Non-pigmented ciliary epithelial cell (primary cell): ENCODE measurements at regions not wholly inside any gene's neighbourhood (a gene's known extent, or its start where the extent isn't known, plus 50 kb on each side); places are given as distances from the start of the nearest gene placed in this dataset.

Experiments
- DNase-seq: peaks from one replicate; pipeline ENCODE4 v3.0.0-alpha.2; 2010; ENCODE audit warnings: low read depth

DNA sequence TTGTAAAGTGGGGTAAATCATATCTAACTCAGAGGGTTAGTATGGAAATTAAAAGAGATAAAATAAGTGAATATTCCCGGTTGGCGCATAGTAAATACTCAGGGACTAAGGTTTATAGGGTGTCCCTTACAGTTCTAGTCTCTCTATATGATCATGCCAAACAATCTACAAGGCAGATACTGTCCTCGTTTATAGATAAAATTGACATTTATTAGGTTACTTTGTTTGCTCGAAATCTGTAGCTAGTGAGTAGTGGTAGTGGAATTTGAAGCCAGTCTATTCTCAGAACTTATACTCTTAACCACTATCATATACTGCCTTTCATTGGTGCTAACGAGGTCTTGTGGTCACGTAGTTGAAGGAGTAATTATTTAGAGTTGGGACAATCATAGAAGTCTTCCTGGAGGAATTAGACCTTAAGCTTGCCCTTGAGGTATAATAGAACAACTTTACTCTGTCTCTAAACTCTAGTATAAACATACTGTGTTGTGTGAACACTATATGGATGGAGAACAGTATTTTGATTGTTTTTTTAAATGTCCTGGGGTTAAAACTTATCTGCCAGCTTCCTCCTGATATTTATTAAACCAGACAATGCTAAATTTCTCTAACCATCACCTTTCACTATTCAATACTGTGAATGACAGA is 324.0 kb downstream of the STIM2 start:
- DNase-seq = no peak

DNA sequence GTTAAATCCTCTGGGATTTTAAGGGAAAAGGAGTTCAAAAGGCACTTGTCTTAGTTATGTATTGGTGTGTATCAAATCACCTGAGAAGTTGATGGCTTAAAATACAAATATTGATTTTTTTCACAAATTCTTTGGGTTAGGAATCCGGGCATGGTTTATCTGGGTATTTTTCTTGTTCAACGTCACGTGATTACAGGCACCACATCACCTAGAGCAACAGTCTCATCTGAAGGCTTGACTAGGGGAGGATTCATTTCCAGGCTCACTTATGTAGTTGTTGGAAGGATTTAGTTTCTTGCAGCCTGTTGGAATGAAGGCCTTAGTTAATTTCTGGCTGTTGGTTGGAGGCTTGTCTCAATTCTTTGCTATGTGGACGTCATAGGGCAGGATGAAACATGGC is 326.1 kb downstream of the STIM2 start:
- DNase-seq = no peak

DNA sequence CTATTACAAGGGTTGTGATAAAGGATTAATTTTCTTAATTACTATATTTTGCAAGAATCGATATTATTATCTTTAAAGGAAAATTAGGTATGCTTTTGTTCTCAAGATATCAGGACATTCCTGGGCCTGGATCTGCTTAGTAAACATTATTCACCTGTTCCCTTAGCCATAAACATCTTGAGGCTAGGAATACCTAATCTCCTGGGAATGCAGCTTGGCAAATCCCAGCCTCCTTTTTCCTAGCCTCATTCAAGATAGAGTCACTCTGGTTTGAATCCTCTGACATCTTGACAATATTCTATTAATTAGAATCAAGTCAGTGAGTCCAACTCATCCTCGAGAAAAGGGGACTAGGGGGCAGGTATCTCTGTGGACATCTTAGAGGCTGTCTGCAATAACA is 327.1 kb downstream of the STIM2 start:
- DNase-seq = no peak

DNA sequence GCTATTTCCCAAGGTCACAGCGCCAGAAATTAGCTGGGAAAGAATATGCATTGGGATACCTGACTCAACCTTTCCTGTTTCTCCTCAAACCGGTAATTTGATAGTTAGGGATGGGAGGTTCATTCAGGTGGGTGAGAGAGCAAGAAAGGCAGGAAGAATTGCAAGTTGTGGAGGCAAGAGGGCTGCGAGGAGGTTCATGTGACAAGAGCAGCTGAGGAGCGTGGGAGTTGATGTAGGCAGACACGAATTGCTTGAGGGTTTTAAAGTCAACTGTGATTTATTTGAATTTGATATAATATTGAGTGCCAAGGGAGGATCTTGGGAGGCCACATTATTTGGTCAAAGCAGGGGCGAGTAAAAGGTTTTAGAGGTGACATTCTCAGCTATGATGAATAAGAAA is 329.0 kb downstream of the STIM2 start:
- no peak for DNase-seq

GRCh38 chr4:27191592-27191991 is 331.0 kb downstream of the STIM2 start:
- DNase-seq = no peak

- DNase-seq = no peak
These were observed 334.0 kb downstream of the STIM2 start for GRCh38 chr4:27194599-27195176.

- no peak for DNase-seq
These were observed 337.6 kb downstream of the STIM2 start for GRCh38 chr4:27198246-27198645.

- no peak for DNase-seq
These were observed 338.3 kb downstream of the STIM2 start for GRCh38 chr4:27198971-27199370.

DNA sequence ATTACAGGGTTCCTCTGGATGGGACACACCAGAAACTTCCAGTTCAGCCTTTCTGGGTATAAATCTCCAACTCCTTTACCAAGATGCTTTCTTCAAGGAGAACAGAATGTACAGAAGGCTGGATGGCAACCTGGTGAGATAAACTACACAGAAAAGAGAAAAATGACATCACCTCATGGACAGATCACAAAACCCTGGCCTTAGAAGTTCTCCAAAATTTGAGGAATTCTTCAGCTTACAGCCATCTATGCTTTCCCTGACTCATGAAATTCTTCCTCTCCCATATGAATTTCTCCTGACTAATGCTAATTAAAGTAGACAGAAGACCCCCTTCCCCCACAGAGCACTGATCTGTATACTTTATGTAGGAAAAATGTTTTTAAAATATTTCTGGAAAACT is 345.4 kb downstream of the STIM2 start:
- no peak for DNase-seq

DNA sequence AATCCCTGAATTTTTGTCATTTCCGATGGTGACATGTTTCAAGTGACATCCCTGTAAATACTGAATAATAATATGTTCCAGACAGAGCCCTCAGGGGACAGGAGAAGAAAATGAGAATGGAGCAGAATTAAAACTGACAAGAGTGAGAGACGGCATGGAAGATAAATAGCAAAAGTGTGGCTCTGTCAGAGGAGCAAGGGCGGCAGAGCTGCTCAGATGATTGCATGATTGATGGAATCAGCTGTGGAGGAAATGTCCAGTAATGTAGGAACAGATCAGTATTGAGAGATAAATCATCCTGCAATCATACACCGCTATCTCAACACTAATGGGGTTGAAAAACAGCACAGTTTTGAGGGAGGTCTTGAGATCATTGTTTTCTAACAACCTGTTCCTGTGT is 350.3 kb downstream of the STIM2 start:
- DNase-seq = no peak

DNA sequence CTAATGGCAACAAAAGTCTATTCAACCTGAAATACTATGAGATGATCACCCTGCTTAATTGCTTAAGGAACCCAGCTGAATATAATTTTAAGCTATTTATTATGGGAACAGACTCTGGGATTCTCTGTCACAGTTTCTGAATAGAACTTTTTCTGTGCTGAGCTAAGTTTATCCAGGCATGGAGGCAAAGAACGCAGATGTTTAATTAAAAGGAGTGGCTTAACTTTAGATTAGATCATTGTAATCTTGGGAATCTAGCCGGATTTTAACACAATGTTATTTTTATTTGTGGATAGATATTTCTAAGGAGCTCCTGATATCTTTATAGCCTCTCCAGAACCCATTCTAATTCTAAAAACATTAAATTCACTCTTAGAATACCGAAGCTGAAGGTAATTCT is 353.4 kb downstream of the STIM2 start:
- DNase-seq = no peak

- no peak for DNase-seq
These were observed 354.7 kb downstream of the STIM2 start for GRCh38 chr4:27215220-27215826.

DNA sequence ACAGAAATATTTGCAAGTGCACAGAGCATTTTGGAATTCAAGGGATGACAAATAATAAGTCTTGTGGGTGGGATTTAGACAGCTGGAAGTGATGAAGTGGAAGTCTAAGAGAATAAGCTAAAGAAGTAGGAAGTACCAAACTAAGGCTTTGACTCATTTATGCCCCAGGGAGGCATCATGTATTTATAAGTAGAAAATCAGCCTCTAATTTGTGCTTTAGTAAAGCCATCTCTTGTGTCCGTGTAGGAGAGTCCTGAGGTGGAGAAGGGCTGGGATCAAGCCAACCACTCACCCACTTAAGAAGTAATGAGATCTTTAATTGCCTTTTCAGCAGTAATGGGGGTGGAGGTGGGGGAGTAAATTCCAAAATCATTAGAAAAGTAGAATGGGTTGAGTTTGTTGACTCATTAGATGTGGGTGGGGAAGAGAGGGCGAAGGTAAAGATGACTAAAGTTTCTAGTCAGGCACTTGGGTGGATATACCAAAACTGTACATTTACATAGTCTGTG is 356.7 kb downstream of the STIM2 start:
- DNase-seq = no peak

DNA sequence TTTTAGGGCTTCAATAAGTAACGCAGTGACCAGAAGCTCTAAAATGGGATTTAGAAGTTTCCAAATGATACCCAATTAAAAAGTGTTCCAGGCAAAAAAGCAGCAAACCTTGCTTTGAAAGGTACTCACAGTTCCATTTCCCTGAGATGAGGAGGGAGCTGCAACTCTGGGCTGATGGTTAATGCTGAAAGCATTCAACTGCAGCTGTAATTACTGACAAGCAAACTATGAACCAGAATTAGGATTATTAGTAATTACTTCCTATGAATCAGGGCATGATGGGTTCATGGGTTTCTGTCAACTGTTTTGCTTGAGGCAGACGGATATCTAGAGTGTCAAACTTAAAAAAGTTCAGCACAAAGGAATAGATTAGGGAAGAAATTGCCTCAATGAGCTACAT is 357.4 kb downstream of the STIM2 start:
- DNase-seq = no peak

DNA sequence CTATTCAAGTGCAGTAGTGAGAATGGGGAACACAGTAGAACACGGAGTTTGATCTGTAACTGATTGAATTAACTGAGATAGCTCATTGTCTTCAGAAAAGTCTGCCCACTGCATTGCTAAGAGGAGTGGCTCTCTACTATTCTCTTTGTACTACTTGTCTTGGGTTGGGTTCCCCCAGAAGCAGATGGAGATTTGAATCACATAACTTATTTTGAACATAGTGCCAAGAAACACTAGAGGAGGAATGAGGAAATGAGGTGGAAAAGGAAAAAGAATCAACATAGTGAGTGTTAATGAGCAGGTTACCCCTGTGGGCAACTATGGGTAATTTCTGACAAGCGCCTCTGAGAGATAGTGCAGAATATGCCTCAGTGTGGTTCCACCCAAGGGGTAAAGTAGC is 362.7 kb downstream of the STIM2 start:
- no peak for DNase-seq

DNA sequence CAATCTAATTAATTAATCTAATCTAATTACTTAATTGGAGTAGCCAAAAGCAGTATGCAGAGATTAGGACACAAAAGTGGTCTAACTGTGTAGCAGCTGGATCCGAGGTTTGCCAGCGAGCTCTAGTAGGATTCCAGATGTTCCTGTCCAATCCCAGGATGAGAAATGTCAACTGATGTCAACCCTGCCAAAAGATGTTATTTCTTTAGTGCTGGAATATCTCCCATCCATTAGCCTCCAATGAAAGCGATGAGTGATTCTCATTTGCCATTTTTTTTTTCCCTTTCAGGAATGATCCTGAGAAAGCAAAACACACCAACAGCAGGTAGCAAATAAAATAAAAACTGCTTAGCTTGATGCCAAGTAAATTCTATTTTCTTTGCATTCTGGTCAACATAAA is 372.9 kb downstream of the STIM2 start:
- DNase-seq = no peak

- DNase-seq = no peak
These were observed 373.8 kb downstream of the STIM2 start for GRCh38 chr4:27234306-27234899.

GRCh38 chr4:27239641-27240040 is 379.0 kb downstream of the STIM2 start:
- no peak for DNase-seq

GRCh38 chr4:27242217-27242616 is 381.6 kb downstream of the STIM2 start:
- no peak for DNase-seq

- no peak for DNase-seq
These were observed 384.6 kb downstream of the STIM2 start for GRCh38 chr4:27245216-27245615.

DNA sequence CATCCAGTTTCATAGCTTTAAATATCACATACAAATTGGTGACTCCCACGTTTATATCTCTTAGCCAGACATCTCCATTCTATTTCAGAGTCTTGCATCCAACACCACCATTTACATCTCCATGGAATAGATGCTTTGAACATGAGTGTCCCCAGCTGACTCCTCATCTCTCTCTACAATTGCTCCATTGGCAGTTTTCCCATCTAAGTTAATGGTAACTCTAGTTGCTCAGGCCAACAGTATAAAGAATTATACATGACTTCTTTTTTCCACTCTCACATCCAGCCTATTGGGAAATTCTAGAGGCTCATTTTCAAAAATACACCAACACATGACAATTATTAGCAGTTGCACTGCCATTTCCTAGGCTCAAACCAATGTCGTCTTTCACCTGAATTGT is 388.2 kb downstream of the STIM2 start:
- no peak for DNase-seq

GRCh38 chr4:27251771-27252170 is 391.1 kb downstream of the STIM2 start:
- no peak for DNase-seq

DNA sequence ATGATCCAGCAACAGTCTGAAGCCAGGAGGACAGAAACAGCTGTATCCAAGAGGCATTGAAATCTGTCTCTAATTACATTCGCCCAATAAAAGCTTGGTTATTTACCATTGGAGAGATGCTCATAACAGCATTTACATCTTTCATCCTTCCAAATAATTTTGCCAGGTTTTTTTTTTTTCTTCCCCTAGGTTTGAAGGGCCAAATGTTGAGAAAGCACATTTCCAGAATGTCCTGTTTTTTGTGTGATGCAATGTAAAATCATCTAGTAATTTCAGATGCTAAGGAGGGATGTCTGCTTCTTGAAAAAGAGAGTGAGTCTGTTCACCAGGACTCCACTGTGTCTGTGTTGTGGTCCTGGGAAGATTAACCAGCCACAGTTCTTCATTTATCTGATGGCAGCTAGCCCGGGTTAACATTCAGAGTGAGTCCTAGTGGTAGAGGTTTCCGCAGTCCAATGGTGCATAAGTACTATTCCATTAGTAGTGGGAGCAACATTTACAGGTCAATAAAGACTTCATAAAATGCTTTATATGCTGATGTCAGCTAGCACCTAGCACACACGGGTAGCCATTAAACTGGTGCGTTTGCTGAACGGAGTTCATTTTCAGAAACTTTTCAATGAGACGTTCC is 406.8 kb downstream of the STIM2 start:
- no peak for DNase-seq
